Thoracic aorta (tissue), 2 donors: ENCODE measurements at regions not wholly inside any gene's neighbourhood (a gene's known extent, or its start where the extent isn't known, plus 50 kb on each side); places are given as distances from the start of the nearest gene placed in this dataset.
"Not testable (repeated sequence)": the region's sequence is repeated elsewhere in the genome, so short reads cannot be mapped to it uniquely, and the experiment has no call there.

Experiments used
- ATAC-seq: fragments of 150-250 bp; one replicate; pipeline ENCODE4 v1.8.0; 2017; ENCODE audit warnings: low read depth; ENCODE audit not compliant: insufficient number of reproducible peaks, low FRiP score
- DNase-seq: peaks from one replicate; pipeline ENCODE4 v3.0.0-alpha.2; 2020; ENCODE audit warnings: low spot score
- H3K27ac ChIP-seq, 2 donors: fragments of 200-600 bp; sonication (generic); 1 replicate in 1 of 2; 2 replicates in 1 of 2; pipeline ENCODE4 v1.5.1; 2016; ENCODE audit warnings: mild to moderate bottlenecking in 2 of 2, moderate library complexity in 2 of 2
- H3K27me3 ChIP-seq: fragments of 200-600 bp; sonication (generic); replicated peaks from 2 replicates; pipeline ENCODE4 v1.6.0; 2016; ENCODE audit warnings: mild to moderate bottlenecking; ENCODE audit not compliant: insufficient read depth
- H3K36me3 ChIP-seq: fragments of 200-600 bp; sonication (generic); one replicate; pipeline ENCODE4 v1.5.1; 2016
- H3K4me1 ChIP-seq, 2 donors: fragments of 200-600 bp; sonication (generic); 1 replicate in 1 of 2; 2 replicates in 1 of 2; pipeline versions ENCODE4 v1.5.1 to v1.6.0; 2016; ENCODE audit warnings: low read depth in 2 of 2, mild to moderate bottlenecking in 1 of 2; ENCODE audit not compliant: control insufficient read depth in 1 of 2
- H3K4me3 ChIP-seq: fragments of 200-600 bp; sonication (generic); 2 replicates; pipeline ENCODE4 v1.5.1; 2016; ENCODE audit warnings: mild to moderate bottlenecking
- H3K9me3 ChIP-seq: fragments of 200-600 bp; sonication (generic); 2 replicates; pipeline ENCODE4 v1.5.1; 2016
- TF ChIP-seq, protein P1 (sequence below): fragments of 200-600 bp; sonication (generic); IDR thresholded peaks from one replicate; pipeline ENCODE4 v1.5.1; 2019; ENCODE audit warnings: antibody characterized with exemption

DNA sequence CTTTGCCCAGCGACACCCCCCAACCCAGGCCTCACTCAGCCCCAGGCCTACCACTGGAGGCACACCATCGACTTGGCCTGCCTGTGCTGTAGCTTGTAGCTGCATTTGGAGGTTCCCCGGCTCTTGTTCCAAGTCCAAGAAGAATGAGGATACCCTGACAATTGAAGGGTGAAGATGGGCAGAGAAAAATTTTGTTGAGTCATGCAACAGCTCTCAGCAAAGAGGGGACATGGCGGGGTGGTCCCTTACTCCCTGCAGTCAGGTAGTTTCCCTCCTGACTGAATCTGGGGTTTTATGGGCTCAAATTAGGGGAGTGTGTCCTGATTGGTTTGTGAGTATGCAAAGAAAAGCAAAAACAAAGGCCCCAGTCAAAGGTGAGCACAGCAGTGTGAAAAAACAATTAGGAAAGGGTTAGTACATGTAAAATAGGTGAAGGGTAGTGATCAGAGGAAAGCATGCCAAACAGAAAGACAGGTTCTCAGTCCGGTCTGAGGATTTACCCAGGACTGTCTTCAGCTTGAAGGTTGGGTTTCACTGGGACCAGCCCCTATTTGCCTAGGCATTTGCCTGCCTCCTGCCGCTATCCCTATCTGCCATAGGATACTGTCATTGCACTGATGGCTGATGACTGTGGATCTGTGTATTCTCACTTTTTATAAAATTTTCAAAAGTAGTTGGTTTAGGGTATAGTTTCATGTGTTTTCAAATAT is 316.4 kb upstream of the RND3 start:
- no peak for ATAC-seq
- Histone ChIP-seq H3K4me1 (no peaks in the 10 kb centered on the region), H3K27ac (no peak overlapping the region), H3K9me3 (no peaks in the 10 kb centered on the region), H3K4me3 (no peak overlapping the region), H3K27me3 (no peaks in the 10 kb centered on the region), H3K36me3 (no peaks in the 10 kb centered on the region)
- TF ChIP-seq, protein P1, sequence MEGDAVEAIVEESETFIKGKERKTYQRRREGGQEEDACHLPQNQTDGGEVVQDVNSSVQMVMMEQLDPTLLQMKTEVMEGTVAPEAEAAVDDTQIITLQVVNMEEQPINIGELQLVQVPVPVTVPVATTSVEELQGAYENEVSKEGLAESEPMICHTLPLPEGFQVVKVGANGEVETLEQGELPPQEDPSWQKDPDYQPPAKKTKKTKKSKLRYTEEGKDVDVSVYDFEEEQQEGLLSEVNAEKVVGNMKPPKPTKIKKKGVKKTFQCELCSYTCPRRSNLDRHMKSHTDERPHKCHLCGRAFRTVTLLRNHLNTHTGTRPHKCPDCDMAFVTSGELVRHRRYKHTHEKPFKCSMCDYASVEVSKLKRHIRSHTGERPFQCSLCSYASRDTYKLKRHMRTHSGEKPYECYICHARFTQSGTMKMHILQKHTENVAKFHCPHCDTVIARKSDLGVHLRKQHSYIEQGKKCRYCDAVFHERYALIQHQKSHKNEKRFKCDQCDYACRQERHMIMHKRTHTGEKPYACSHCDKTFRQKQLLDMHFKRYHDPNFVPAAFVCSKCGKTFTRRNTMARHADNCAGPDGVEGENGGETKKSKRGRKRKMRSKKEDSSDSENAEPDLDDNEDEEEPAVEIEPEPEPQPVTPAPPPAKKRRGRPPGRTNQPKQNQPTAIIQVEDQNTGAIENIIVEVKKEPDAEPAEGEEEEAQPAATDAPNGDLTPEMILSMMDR = no peak
- DNase-seq = no peak

DNA sequence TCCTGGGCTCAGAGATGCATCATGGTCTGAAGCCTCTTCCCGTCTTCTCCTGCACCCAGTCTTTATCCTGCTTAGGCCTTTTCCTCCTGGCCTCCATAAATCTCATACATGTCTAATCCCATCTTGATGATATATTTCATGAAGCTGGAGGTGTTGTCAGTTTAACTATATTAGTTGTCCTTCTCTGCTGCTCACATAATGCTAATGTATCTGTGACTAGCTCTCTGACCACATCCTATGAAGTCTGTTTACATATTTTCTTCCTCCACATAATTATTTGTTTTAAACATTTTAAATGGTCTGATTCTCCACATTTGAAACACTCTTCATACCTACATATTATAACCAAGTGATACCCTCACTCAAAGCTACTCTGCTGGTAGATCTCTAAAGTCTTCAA is 315.2 kb upstream of the RND3 start:
- DNase-seq (no peak), ATAC-seq (no peak)
- H3K27me3 ChIP-seq = no peaks in the 10 kb centered on the region
- H3K36me3 ChIP-seq = no peaks in the 10 kb centered on the region
- no peaks in the 10 kb centered on the region for H3K9me3 ChIP-seq
- TF ChIP-seq, protein P1 = no peak
- H3K4me3 ChIP-seq = no peak overlapping the region
- H3K27ac ChIP-seq = no peak overlapping the region
- no peaks in the 10 kb centered on the region for H3K4me1 ChIP-seq

DNA sequence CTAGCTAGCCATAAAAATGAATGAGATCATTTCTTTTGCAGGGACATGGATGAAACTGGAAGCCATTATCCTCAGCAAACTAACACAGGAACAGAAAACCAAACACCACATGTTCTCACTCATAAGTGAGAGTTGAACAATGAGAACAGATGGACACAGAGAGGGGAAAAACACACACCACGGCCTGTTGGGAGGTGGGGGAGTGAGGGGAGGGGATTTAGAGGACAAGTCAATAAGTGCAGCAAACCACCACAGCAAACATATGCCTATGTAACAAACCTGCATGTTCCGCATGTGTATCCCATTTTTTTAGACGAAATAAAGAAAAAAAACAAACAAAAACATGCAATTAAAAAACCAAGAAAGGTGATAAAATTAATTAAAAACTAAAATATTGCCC is 308.8 kb upstream of the RND3 start:
- H3K27me3 ChIP-seq, H3K4me3 ChIP-seq, ATAC-seq, H3K27ac ChIP-seq, H3K9me3 ChIP-seq, H3K36me3 ChIP-seq, DNase-seq, H3K4me1 ChIP-seq: not testable (repeated sequence)

- TF ChIP-seq, protein P1 = no peak
- Histone ChIP-seq H3K9me3 (peaks cover 7% of the 10 kb centered on the region), H3K36me3 (no peaks in the 10 kb centered on the region), H3K27me3 (no peaks in the 10 kb centered on the region), H3K27ac (no peak overlapping the region), H3K4me3 (no peak overlapping the region), H3K4me1 (no peaks in the 10 kb centered on the region)
- DNase-seq (no peak), ATAC-seq (no peak)
Observed at GRCh38 chr2:150792780-150793300, 305.4 kb upstream of the RND3 start.

GRCh38 chr2:150791567-150791966 is 304.1 kb upstream of the RND3 start:
- Histone ChIP-seq H3K36me3 (no peaks in the 10 kb centered on the region), H3K27ac (no peak overlapping the region), H3K9me3 (peaks cover 7% of the 10 kb centered on the region), H3K27me3 (no peaks in the 10 kb centered on the region), H3K4me1 (no peaks in the 10 kb centered on the region), H3K4me3 (no peak overlapping the region)
- ATAC-seq (no peak), DNase-seq (no peak)
- TF ChIP-seq, protein P1 = no peak
